Activated T-cell treated with anti-CD3 and anti-CD28 coated beads for 1 hour (primary cell): ENCODE measurements at regions not wholly inside any gene's neighbourhood (a gene's known extent, or its start where the extent isn't known, plus 50 kb on each side); places are given as distances from the start of the nearest gene placed in this dataset.
"Not testable (repeated sequence)": the region's sequence is repeated elsewhere in the genome, so short reads cannot be mapped to it uniquely, and the experiment has no call there.

Experiments used
- DNase-seq: peaks from one replicate; pipeline ENCODE4 v3.0.0-alpha.2; 2020; ENCODE audit warnings: low read depth

DNA sequence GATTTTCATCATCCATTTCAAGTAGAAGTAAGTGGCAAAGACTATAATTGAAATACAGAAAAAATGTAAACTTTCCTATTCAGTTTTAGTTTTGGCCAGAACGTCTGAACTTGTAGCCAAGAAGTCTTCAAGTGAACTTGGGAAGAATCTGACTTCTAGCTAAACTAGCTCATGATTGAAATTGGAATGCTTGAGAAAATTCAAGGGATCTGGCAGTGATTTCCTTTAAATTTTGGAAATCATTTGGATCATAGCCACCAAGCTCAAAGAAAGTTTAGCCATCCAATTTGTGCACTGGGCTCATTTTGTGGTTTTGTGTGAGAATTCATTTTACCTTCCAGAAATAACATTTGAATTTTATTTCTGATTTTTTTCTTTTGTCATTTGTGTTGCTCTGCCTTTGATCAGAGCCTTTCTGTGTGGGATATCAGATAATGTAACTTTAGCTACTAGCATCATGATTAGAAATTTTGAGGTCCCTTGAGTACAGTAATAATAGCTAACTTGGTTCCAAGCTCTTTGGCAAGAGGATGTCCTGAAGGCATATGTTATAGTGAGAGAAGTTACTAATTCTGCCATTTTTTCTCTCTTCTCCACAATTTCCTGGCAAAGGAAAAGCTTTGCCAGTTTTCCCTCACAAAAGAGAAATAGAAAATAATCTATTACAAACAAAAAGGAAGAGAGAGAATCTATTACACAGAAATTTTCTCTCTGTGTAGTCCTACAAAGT, 2123.7 kb upstream of the RAG2 start:
- no peak for DNase-seq

DNA sequence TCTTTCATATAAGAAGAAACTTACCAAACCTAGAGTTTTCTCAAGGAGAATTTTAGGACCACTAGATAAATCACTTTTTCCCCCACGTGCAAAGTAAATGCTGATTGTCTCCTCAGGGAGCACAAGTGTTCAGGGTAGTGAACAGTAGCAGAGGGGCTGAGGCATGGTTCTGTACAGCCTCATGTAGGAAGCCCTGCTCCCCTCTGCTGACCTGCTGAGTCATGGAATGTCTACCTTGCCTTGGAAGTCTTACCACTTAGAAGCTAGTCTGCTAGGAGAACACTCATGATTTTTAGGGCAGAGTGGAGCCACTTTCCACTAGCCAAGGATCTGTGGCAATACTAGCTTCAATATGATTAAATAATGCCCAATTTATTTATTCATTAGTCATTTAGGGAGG, 2120.6 kb upstream of the RAG2 start:
- DNase-seq, result no peak

GRCh38 chr11:38718049-38718448, 2120.0 kb upstream of the RAG2 start:
- DNase-seq, result no peak

DNA sequence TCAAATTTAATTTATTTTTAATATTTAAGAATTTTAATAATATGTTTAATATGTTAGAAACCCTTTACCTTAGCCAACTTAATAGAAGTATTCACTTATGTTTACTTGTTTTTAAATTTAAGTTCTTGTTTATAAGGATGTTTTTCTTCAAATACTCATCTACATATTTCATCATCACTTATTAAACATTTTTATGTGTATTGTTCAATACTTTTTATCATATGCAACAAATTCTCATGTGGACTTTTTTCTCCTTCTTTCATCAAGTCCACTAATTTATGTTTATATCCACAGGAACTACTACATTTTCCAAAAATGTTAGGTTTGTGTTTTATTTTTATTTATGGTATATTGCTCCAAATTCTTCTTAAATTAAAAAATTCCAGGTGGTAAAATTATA, 2113.1 kb upstream of the RAG2 start:
- DNase-seq, result no peak

- DNase-seq, result no peak
These were observed 2112.2 kb upstream of the RAG2 start for GRCh38 chr11:38710262-38710661.

- no peak for DNase-seq
These were observed 2102.1 kb upstream of the RAG2 start for GRCh38 chr11:38700111-38700510.

- no peak for DNase-seq
These were observed 2095.3 kb upstream of the RAG2 start for GRCh38 chr11:38693306-38693705.

- not testable (repeated sequence) for DNase-seq
These were observed 2092.2 kb upstream of the RAG2 start for GRCh38 chr11:38690211-38690610.

- no peak for DNase-seq
These were observed 2089.0 kb upstream of the RAG2 start for GRCh38 chr11:38687008-38687407.

- no peak for DNase-seq
These were observed 2085.4 kb upstream of the RAG2 start for GRCh38 chr11:38683484-38683883.

GRCh38 chr11:38680746-38681145, 2082.7 kb upstream of the RAG2 start:
- DNase-seq, result no peak

- DNase-seq, result no peak
These were observed 2082.1 kb upstream of the RAG2 start for GRCh38 chr11:38680166-38680565.

- no peak for DNase-seq
These were observed 2074.4 kb upstream of the RAG2 start for GRCh38 chr11:38672445-38672844.

DNA sequence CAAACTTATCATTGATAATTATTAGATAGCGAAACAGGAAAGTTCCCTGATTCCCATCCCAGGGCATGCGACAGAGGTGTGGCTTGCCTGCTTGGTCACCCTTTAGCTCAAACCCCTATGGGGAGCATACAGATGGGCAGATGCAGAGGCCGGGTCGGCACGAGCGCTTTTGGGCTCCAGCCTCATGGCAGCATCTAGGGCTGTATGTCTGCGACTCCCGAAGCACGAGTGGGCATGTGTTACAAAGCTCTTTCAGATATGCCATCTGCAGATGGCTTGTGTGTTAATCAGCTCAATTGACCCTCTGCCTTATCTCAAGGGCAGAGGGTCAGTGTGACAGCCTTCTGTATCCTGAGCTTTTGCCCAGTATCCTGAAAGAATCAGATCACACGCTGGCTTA, 2069.3 kb upstream of the RAG2 start:
- DNase-seq, result no peak

GRCh38 chr11:38648604-38649003, 2050.6 kb upstream of the RAG2 start:
- DNase-seq, result no peak

GRCh38 chr11:38646382-38646781, 2048.3 kb upstream of the RAG2 start:
- DNase-seq, result no peak

DNA sequence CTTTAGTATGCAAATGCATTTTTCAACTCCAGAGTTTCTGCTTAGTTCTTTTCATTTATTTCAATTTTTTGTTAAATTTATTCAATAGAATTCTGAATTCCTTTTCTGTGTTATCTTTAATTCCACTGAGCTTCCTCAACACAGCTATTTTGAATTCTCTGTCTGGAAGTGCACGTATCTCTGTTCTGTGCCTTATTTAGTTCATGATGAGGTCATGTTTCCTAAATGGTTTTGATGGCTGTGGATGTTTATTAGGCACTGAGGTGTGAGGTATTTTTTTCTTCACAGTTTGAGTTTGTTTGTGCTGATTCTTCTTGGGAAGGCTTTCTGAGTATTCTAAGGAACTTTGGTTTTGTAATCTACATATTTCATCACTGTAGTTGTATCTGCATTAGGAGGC, 2042.8 kb upstream of the RAG2 start:
- no peak for DNase-seq

- DNase-seq, result no peak
These were observed 2014.7 kb upstream of the RAG2 start for GRCh38 chr11:38612701-38613100.

DNA sequence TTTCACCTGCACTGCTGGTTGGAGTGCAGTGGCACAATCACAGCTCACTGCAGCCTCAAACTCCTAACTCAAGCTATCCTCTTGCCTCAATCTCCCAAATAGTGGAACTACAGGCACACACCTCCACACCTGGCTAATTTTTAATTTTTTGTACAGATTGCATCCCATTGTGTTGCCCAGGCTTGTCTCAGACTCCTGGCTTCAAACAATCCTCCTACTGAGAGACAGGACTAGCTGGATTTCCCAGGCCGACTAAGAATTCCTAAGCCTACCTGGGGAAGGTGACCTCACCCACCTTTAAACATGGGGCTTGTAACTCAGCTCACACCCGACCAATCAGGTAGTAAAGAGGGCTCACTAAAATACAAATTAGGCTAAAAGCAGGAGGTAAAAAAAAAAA, 2003.3 kb upstream of the RAG2 start:
- DNase-seq, result not testable (repeated sequence)

DNA sequence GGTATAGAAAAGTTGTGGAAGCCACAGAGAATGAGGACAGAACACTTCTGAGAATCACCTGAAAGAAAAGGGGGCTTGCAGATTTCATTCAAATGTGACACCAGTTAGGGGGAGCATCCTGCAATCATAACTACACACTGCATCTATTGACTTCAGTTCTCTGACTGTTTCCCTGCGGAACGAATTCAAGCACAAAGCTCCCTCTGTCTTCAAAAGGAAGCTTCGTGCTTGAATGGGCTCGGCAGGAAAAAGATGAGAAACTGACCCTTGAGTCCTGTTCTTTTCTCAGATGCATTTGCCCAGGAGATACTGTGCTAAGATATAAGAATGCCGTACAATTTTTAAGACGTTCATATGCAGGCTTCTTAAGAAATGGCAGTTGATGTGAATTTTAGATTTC, 2000.4 kb upstream of the RAG2 start:
- no peak for DNase-seq

DNA sequence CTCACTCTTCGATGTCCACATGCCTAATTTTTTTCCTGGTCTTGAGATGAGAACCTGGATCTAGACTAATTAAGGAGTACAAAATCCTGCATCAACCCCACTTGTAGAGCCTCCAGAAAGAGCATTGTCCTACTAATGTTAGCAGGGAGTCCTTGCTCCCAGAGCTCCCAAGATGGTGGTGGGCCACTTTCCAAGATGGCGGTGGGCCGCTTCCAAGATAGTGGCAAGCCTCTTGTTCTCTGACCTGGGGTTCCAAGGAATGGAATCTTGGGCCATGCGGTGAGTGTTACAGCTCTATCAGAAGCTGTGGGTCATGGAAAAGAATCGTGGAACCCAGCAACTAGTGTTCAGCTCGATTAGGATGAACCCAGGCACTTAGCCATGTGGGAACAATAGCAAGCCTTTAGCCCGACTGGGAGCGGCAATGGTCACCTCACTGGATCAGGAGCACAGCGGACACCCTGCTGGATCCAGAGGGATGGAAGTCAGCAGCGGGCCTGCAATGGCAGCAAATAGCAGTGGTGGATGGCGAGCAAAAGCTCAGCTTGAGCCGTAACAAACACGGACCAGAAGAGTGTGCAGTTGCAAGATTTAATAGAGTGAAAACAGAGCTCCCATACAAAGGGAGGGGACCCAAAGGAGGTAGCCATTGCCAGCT, 1997.5 kb upstream of the RAG2 start:
- DNase-seq, result not testable (repeated sequence)

GRCh38 chr11:38594895-38595294, 1996.9 kb upstream of the RAG2 start:
- no peak for DNase-seq

DNA sequence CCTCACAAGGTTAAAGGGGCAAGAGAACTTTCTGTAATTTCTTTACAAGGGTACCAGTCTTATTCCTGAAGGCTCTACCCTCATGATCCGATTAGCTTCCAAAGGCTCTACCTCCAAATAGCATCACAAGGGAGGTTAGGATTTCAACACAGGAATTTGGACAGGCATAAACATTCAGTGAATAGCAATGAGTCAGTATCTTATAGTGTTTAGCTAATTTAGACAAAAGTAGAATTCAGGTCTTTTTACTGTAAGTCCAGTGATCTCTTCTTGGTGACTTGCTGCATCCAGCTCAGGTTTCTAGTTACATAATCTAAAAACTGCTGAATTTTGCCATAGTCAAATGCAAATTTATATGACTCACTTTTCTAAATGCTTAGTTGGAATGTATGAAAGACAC, 1995.6 kb upstream of the RAG2 start:
- DNase-seq, result no peak

- DNase-seq, result no peak
These were observed 1984.7 kb upstream of the RAG2 start for GRCh38 chr11:38582756-38583155.
